AG09309 (cell line): ENCODE measurements at regions not wholly inside any gene's neighbourhood (a gene's known extent, or its start where the extent isn't known, plus 50 kb on each side); places are given as distances from the start of the nearest gene placed in this dataset.
"Not testable (repeated sequence)": the region's sequence is repeated elsewhere in the genome, so short reads cannot be mapped to it uniquely, and the experiment has no call there.

ENCODE experiments used
- DNase-seq: peaks from one replicate; pipeline ENCODE4 v3.0.0-alpha.2; 2010; ENCODE audit warnings: low read depth
- H3K4me3 ChIP-seq: 2 replicates; pipeline ENCODE4 v1.5.1; 2011; ENCODE audit warnings: mild to moderate bottlenecking, low read depth, low read length, moderate library complexity; ENCODE audit not compliant: control insufficient read depth
- CTCF ChIP-seq: IDR thresholded peaks from 2 replicates; pipeline ENCODE4 v1.5.1; 2011; ENCODE audit warnings: mild to moderate bottlenecking, low read depth, low read length, inconsistent platforms; ENCODE audit not compliant: insufficient read depth, control insufficient read depth; ENCODE audit errors: missing control alignments

DNA sequence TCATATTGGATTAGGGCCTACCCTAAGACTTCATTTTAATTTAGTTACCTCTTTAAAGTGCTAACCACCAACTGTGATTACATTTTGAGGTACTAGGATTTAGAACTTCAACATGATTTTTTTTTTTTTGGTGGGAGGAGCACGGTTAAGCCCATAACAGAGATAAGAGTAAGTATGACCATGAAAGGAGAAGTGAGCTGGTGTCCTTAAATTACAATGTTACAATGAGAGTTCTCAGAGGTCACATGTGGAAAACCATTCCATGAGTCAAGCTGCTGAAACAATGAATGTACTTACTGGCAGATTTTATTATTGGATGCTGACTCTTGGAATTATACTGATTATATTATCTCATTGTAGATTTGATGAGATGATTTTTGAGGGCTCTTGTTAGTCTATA lies 779.3 kb upstream of the CITED2 start:
- DNase-seq: no peak
- no peak for TF ChIP-seq CTCF
- H3K4me3 ChIP-seq: no peak overlapping the region

- DNase-seq, H3K4me3 ChIP-seq: not testable (repeated sequence)
These were observed 773.7 kb upstream of the CITED2 start for GRCh38 chr6:140147825-140148814.

GRCh38 chr6:140140891-140141290 lies 766.4 kb upstream of the CITED2 start:
- no peak for TF ChIP-seq CTCF
- H3K4me3 ChIP-seq: no peak overlapping the region
- DNase-seq: no peak

GRCh38 chr6:140138311-140139010 lies 764.0 kb upstream of the CITED2 start:
- no peak for TF ChIP-seq CTCF
- no peak overlapping the region for H3K4me3 ChIP-seq
- no peak for DNase-seq

DNA sequence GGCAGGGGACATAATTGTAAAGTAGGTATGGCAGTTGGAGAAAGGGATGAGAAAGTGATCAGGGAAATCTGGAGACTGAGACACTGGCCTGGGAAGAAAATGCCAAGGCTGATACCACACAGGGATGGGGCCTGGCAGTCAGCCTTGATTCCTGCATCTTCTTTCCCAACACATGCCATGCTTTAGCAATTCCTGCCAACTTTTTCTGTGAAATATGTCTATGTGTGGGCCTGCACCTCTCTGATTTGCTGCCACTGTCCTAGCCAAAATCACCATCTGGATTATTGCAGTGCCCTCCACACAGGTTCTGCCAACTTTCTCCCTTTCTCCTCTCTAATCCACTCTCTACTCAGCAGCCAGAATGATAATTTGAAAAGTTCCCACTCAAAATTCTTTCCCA lies 759.8 kb upstream of the CITED2 start:
- no peak for DNase-seq
- TF ChIP-seq CTCF: no peak

DNA sequence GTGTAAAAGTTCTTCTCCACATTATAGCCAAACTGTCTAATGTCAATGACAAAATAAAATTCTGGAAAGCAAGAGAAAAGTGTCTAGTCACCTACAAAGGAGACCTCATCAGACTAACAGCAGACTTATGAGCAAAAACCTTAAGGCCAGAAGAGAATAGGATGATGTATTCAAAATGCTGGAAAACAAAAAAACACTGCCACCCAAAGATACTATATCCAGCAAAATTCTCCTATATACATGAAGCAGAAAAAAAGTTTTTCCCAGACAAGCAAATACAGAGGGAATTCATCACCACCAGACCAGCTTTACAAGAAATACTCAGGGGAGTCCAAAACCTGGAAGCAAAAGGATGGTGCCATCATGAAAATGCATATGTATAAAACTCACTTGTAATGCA lies 755.6 kb upstream of the CITED2 start:
- no peak overlapping the region for H3K4me3 ChIP-seq
- no peak for DNase-seq
- no peak for TF ChIP-seq CTCF

More for the DNA sequence above, 759.8 kb upstream of the CITED2 start:
- no peak overlapping the region for H3K4me3 ChIP-seq

DNA sequence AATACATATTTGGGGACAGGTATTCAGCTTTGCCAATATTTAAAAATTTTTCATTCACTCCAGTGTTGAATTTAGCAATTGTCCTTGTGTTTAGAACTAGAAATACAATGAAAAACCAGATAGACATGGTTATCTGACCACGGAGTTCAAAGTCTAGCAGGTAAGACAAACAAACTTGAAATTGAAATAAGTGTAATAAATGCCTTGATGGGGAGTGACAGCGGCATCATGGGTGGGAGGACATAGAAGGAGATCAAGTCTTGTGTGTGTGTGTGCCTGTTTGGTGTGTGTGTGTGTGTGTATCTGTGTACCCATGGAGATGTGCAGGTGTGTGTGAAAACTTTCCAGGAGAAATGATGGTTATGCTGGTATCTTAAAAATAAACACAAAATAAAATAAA lies 750.0 kb upstream of the CITED2 start:
- no peak overlapping the region for H3K4me3 ChIP-seq
- no peak for TF ChIP-seq CTCF
- DNase-seq: no peak
